GM12878 (cell line): ENCODE measurements at regions not wholly inside any gene's neighbourhood (a gene's known extent, or its start where the extent isn't known, plus 50 kb on each side); places are given as distances from the start of the nearest gene placed in this dataset.

ENCODE experiments used
- ATAC-seq: fragments of 200-7000 bp; cut with Tn5 transposase; 3 replicates; pipeline ENCODE4 v1.9.1; 2020; ENCODE audit warnings: mild to moderate bottlenecking, moderate library complexity
- BruUV-seq: library from RNA; stranded (reverse); fragments of 400-500 nt; replicated peaks from 2 replicates; lab custom pipeline; 2021; lab: Mats Ljungman, UMichigan
- CTCF ChIA-PET: fragments of 300-600 bp; sonication (Branson Sonifier 250); formaldehyde crosslinking; extraction: SDS; loops from one replicate; lab custom pipeline; 2021; ENCODE audit warnings: inconsistent platforms; lab: Yijun Ruan, JAX
- POLR2A ChIA-PET: fragments of 350-600 bp; formaldehyde crosslinking; extraction: SDS; loops from one replicate; lab custom pipeline; 2021; ENCODE audit warnings: inconsistent platforms; lab: Charles Lee
- RAD21 ChIA-PET: fragments of 300-600 bp; sonication (Branson Sonifier 250); formaldehyde crosslinking; loops from one replicate; lab custom pipeline; 2023; ENCODE audit warnings: antibody characterized with exemption; ENCODE audit not compliant: unreplicated experiment; lab: Charles Lee
- SMC1A ChIA-PET: fragments of 300-600 bp; sonication (Branson Sonifier 250); formaldehyde crosslinking; loops from one replicate; lab custom pipeline; 2023; ENCODE audit not compliant: unreplicated experiment, uncharacterized antibody; lab: Charles Lee
- DNase-seq: peaks from one replicate; pipeline ENCODE4 v3.0.0-alpha.2; 2011; ENCODE audit warnings: low read depth, low spot score
- FAIRE-seq: peaks from 3 replicates; lab custom pipeline; 2011; peaks lifted over from hg19 to GRCh38; lab: Jason Lieb, UNC
- H2AFZ ChIP-seq: 2 replicates; pipeline ENCODE4 v1.6.0; 2011; ENCODE audit warnings: low read depth, low read length, control low read depth; ENCODE audit not compliant: control insufficient read depth
- H3K27ac ChIP-seq: 2 replicates; pipeline ENCODE4 v1.5.1; 2011; ENCODE audit warnings: control low read depth; ENCODE audit not compliant: control insufficient read depth, insufficient read depth
- H3K27me3 ChIP-seq, 2 experiments: replicated peaks in 1 of 2; 2 replicates each; pipeline versions ENCODE4 v1.6.0 to v1.6.1; 2011; ENCODE audit warnings: low read length in 1 of 2; ENCODE audit not compliant: control insufficient read depth in 2 of 2, insufficient read depth in 2 of 2
- H3K36me3 ChIP-seq, 2 experiments: 2 replicates each; pipeline ENCODE4 v1.5.1; 2011; ENCODE audit warnings: low read length in 1 of 2; ENCODE audit not compliant: control insufficient read depth in 2 of 2, insufficient read depth in 2 of 2
- H3K4me1 ChIP-seq: 2 replicates; pipeline ENCODE4 v1.6.1; 2011; ENCODE audit warnings: mild to moderate bottlenecking, low read length, moderate library complexity, mixed read lengths; ENCODE audit not compliant: control insufficient read depth, insufficient read depth
- H3K4me2 ChIP-seq: 2 replicates; pipeline ENCODE4 v1.6.0; 2011; ENCODE audit warnings: control low read depth; ENCODE audit not compliant: control insufficient read depth, insufficient read depth
- H3K4me3 ChIP-seq: fragments of 200-600 bp; sonication (generic); 2 replicates; pipeline ENCODE4 v1.5.1; 2016
- H3K79me2 ChIP-seq: 2 replicates; pipeline ENCODE4 v1.6.0; 2011; ENCODE audit warnings: low read length; ENCODE audit not compliant: control insufficient read depth, insufficient read depth
- H3K9ac ChIP-seq: 2 replicates; pipeline ENCODE4 v1.8.0; 2011; ENCODE audit warnings: low read length, control low read depth, mixed read lengths; ENCODE audit not compliant: control insufficient read depth, insufficient read depth
- H3K9me3 ChIP-seq: replicated peaks from 3 replicates; pipeline ENCODE4 v1.5.1; 2011; ENCODE audit warnings: mild to moderate bottlenecking, low read length; ENCODE audit not compliant: control insufficient read depth, insufficient read depth
- H4K20me1 ChIP-seq: 2 replicates; pipeline ENCODE4 v1.6.0; 2011; ENCODE audit not compliant: control insufficient read depth, insufficient read depth
- CBFB ChIP-seq: IDR thresholded peaks from 2 replicates; pipeline ENCODE4 v1.6.1; 2016; ENCODE audit warnings: antibody characterized with exemption, low read depth
- CREM ChIP-seq: IDR thresholded peaks from 2 replicates; pipeline ENCODE4 v1.6.1; 2014; ENCODE audit warnings: antibody characterized with exemption, low read depth
- EP300 ChIP-seq, 2 experiments: fragments of 150-350 bp in 1 of 2; IDR thresholded peaks; 2 replicates each; pipeline ENCODE4 v1.6.1; 2011 to 2012; ENCODE audit warnings: low read depth in 2 of 2, low read length in 2 of 2, borderline replicate concordance in 1 of 2, improper control_type of control experiment in 1 of 2, inconsistent platforms in 1 of 2; ENCODE audit not compliant: control insufficient read depth in 1 of 2
- ETV6 ChIP-seq, 2 experiments: fragments of 450-650 bp in 1 of 2; IDR thresholded peaks in 1 of 2; conservative IDR thresholded peaks in 1 of 2; 2 replicates each; pipeline ENCODE4 v1.6.1; 2014; ENCODE audit warnings: antibody characterized with exemption in 1 of 2, borderline replicate concordance in 1 of 2, low read depth in 1 of 2, mild to moderate bottlenecking in 1 of 2, moderate library complexity in 1 of 2
- FOS ChIP-seq: IDR thresholded peaks from 3 replicates; pipeline ENCODE4 v1.6.1; 2011; ENCODE audit warnings: borderline replicate concordance; ENCODE audit not compliant: insufficient read length; ENCODE audit errors: extremely low read depth
- IKZF1 ChIP-seq: fragments of 450-650 bp; conservative IDR thresholded peaks from 2 replicates; pipeline ENCODE4 v1.6.1; 2017; ENCODE audit warnings: antibody characterized with exemption, mild to moderate bottlenecking
- JUNB ChIP-seq: IDR thresholded peaks from 2 replicates; pipeline ENCODE4 v1.6.1; 2016; ENCODE audit warnings: antibody characterized with exemption, mild to moderate bottlenecking
- NFXL1 ChIP-seq: fragments of 450-650 bp; IDR thresholded peaks from 2 replicates; pipeline ENCODE4 v1.6.1; 2017; ENCODE audit warnings: antibody characterized with exemption, mild to moderate bottlenecking, borderline replicate concordance
- NFYA ChIP-seq: IDR thresholded peaks from 2 replicates; pipeline ENCODE4 v1.6.1; 2011; ENCODE audit warnings: low read depth, mild to moderate bottlenecking, low read length, improper control_type of control experiment, borderline replicate concordance
- NFYB ChIP-seq: IDR thresholded peaks from 2 replicates; pipeline ENCODE4 v1.6.1; 2011; ENCODE audit warnings: low read depth, mild to moderate bottlenecking, low read length, improper control_type of control experiment, moderate library complexity; ENCODE audit not compliant: insufficient read depth
- NR2C1 ChIP-seq: fragments of 450-650 bp; IDR thresholded peaks from 2 replicates; pipeline ENCODE4 v1.6.1; 2017; ENCODE audit warnings: antibody characterized with exemption, mild to moderate bottlenecking, moderate library complexity
- PAX5 ChIP-seq: IDR thresholded peaks from 2 replicates; pipeline ENCODE4 v1.6.1; 2011; ENCODE audit warnings: low read depth, low read length, borderline replicate concordance
- RELA ChIP-seq: fragments of 450-650 bp; IDR thresholded peaks from 2 replicates; pipeline ENCODE4 v1.8.0; 2014; ENCODE audit warnings: borderline replicate concordance; ENCODE audit not compliant: partially characterized antibody
- RFX5 ChIP-seq: IDR thresholded peaks from 2 replicates; pipeline ENCODE4 v1.6.1; 2011; ENCODE audit warnings: low read depth, low read length, improper control_type of control experiment
- SMAD1 ChIP-seq: fragments of 450-650 bp; IDR thresholded peaks from 2 replicates; pipeline ENCODE4 v1.6.1; 2018; ENCODE audit warnings: mild to moderate bottlenecking, low read depth; ENCODE audit not compliant: partially characterized antibody
- SMC3 ChIP-seq: IDR thresholded peaks from 2 replicates; pipeline ENCODE4 v1.6.1; 2011; ENCODE audit warnings: low read length, improper control_type of control experiment, borderline replicate concordance
- TAF1 ChIP-seq: IDR thresholded peaks from 2 replicates; pipeline ENCODE4 v1.6.1; 2011; ENCODE audit warnings: mild to moderate bottlenecking, low read depth, low read length, borderline replicate concordance
- TCF12 ChIP-seq: IDR thresholded peaks from 2 replicates; pipeline ENCODE4 v1.6.1; 2011; ENCODE audit warnings: low read depth, mild to moderate bottlenecking, low read length
- ZNF217 ChIP-seq: fragments of 450-650 bp; IDR thresholded peaks from 2 replicates; pipeline ENCODE4 v1.6.1; 2017; ENCODE audit warnings: antibody characterized with exemption, mild to moderate bottlenecking
- ZNF384 ChIP-seq: IDR thresholded peaks from 2 replicates; pipeline ENCODE4 v1.6.1; 2012; ENCODE audit warnings: low read depth, mild to moderate bottlenecking, low read length, improper control_type of control experiment, borderline replicate concordance
- WGBS: methylation state at CpG from one replicate; pipeline ENCODE4 v1.1.6; 2016; ENCODE audit warnings: low lambda C conversion rate; ENCODE audit not compliant: insufficient replicate concordance, insufficient coverage; ENCODE audit errors: missing lambda C conversion rate; 5-methylcytosine and 5-hydroxymethylcytosine counted together
- in situ Hi-C: fragments of 300-500 bp; cut with MboI; formaldehyde crosslinking; loops from 9 replicates; pipeline ENCODE4 v1.14.3; 2018; ENCODE audit warnings: mixed read lengths
- intact Hi-C: fragments of 100-400 bp; cut with micrococcal nuclease; formaldehyde crosslinking; loops from one replicate; pipeline ENCODE4 v1.14.2; 2022; ENCODE audit not compliant: unreplicated experiment
- TF ChIP-seq, protein P1 (sequence below): fragments of 150-350 bp; IDR thresholded peaks from 2 replicates; pipeline ENCODE4 v1.6.1; 2014; ENCODE audit warnings: mild to moderate bottlenecking, low read depth, low read length
- TF ChIP-seq, protein P2 (sequence below): fragments of 450-650 bp; formaldehyde crosslinking; IDR thresholded peaks from 2 replicates; pipeline ENCODE4 v1.4.0; 2022; ENCODE audit warnings: mild to moderate bottlenecking, moderate library complexity

DNA sequence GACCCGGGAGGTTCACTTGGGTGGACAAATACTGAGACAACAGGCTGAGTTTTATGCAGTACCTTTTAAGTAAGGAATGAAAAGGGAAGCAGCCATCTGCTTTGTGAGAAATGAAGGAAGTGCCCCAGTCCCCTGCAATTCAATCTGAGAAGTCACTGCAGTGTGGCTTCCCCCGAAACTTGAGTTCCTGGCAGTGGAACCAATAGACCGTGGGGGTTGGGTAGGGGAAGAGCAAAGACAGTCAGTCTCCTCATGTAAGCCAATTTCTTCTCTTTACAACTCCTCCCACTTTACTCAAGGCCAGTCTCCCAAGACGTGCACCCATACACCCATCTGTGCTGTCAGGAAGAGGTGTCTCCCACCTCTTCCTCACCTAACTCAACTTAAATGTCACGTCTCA lies 206.5 kb downstream of the BCAT1 start:
- CTCF ChIA-PET: no interaction called here
- POLR2A ChIA-PET: no interaction called here
- H3K4me3 ChIP-seq: no peak overlapping the region
- RAD21 ChIA-PET: no interaction called here
- H4K20me1 ChIP-seq: no peaks in the 10 kb centered on the region
- no peaks in the 10 kb centered on the region for H3K79me2 ChIP-seq
- in situ Hi-C loops: no loop called here
- peak overlapping the region; percentile 15; the same call in 1 of the 2 replicates for H2AFZ ChIP-seq
- DNase-seq (peak; percentile 45), ATAC-seq (peak; percentile 83), FAIRE-seq (peak; percentile 62)
- no peaks in the 10 kb centered on the region; a peak in 1 of 4 replicates for H3K27me3 ChIP-seq
- no peak overlapping the region for H3K27ac ChIP-seq
- SMC1A ChIA-PET: interaction anchor here (0.9 to 1.3 kb wide), 2 partner anchors 36 to 54 kb away, joined by 3 read pairs; no protein-coding TSS in a partner anchor
- intact Hi-C loops: loop anchor here (5.0 kb wide), 1 partner anchor 80 kb away; no protein-coding TSS in a partner anchor
- no peaks in the 10 kb centered on the region for H3K36me3 ChIP-seq
- peaks cover 22% of the 10 kb centered on the region for H3K4me1 ChIP-seq
- no peak overlapping the region for H3K9ac ChIP-seq
- peak overlapping the region; percentile 65 for H3K4me2 ChIP-seq
- BruUV-seq: no TSS peak
- H3K9me3 ChIP-seq: no peaks in the 10 kb centered on the region
- 10% methylated on average over 5 of the region's 5 CpGs for WGBS
- TF ChIP-seq NFYA (no peak), TCF12 (no peak), ZNF217 (peak; percentile 68), JUNB (no peak), CBFB (no peak), EP300 (IDR thresholded peaks at IDR 0.05; ENCODE audit: borderline replicate concordance in 1 of 2, control insufficient read depth in 1 of 2, low read depth in 2 of 2, low read length in 2 of 2) (no peak), NR2C1 (no peak), ZNF384 (no peak), CREM (0 out of 2 replicates have a peak, but pooled peaks have one; percentile 9), NFXL1 (no peak), ETV6 (conservative IDR thresholded peaks at IDR 0.05 in 1 of 2, IDR thresholded peaks at IDR 0.05 in 1 of 2; ENCODE audit: borderline replicate concordance in 1 of 2, low read depth in 1 of 2) (peak in 1 of 2 experiments; percentile 84; a peak in 2 of 4 replicates), RELA (no peak), IKZF1 (peak; percentile 60), SMC3 (no peak), TAF1 (no peak), FOS (no peak), RFX5 (no peak), SMAD1 (no peak), PAX5 (peak; percentile 94), NFYB (0 out of 2 replicates have a peak, but pooled peaks have one; percentile 14)
- TF ChIP-seq, protein P1, sequence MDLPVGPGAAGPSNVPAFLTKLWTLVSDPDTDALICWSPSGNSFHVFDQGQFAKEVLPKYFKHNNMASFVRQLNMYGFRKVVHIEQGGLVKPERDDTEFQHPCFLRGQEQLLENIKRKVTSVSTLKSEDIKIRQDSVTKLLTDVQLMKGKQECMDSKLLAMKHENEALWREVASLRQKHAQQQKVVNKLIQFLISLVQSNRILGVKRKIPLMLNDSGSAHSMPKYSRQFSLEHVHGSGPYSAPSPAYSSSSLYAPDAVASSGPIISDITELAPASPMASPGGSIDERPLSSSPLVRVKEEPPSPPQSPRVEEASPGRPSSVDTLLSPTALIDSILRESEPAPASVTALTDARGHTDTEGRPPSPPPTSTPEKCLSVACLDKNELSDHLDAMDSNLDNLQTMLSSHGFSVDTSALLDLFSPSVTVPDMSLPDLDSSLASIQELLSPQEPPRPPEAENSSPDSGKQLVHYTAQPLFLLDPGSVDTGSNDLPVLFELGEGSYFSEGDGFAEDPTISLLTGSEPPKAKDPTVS: no peak
- TF ChIP-seq, protein P2, sequence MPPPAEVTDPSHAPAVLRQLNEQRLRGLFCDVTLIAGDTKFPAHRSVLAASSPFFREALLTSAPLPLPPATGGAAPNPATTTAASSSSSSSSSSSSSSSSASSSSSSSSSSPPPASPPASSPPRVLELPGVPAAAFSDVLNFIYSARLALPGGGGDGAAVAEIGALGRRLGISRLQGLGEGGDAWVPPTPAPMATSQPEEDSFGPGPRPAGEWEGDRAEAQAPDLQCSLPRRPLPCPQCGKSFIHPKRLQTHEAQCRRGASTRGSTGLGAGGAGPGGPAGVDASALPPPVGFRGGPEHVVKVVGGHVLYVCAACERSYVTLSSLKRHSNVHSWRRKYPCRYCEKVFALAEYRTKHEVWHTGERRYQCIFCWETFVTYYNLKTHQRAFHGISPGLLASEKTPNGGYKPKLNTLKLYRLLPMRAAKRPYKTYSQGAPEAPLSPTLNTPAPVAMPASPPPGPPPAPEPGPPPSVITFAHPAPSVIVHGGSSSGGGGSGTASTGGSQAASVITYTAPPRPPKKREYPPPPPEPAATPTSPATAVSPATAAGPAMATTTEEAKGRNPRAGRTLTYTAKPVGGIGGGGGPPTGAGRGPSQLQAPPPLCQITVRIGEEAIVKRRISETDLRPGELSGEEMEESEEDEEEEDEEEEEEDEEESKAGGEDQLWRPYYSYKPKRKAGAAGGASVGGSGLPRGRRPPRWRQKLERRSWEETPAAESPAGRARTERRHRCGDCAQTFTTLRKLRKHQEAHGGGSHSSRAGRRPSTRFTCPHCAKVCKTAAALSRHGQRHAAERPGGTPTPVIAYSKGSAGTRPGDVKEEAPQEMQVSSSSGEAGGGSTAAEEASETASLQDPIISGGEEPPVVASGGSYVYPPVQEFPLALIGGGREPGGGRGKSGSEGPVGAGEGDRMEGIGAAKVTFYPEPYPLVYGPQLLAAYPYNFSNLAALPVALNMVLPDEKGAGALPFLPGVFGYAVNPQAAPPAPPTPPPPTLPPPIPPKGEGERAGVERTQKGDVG (CRISPR knock-in tag): no peak
